ENCODE measurements at regions not wholly inside any gene's neighbourhood (a gene's known extent, or its start where the extent isn't known, plus 50 kb on each side); places are given as distances from the start of the nearest gene placed in this dataset.

DNA sequence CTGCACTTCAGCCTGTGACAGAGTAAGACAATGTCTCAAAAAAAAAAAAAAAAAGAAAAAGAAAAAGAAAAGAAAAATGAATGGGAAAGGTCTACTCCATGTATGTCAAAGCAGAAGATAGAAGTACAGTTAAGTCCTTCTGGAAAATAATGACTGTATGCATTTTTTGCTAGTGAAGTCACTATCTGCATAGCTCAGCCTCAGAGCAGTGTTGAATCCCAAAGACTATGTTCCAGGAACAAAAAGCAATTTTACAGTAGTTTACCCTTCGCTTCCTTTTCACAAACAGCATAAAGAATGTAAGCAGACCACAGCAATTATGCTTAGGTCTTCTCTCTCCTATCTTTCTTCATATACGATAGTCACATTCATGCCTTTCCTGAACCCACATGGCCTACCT, 497.4 kb downstream of the CMPK2 start:
- no peak for DNase-seq (ENCODE audit: low read depth)
- H3K4me3 ChIP-seq (ENCODE audit: low read length) = no peak overlapping the region
- TF ChIP-seq, protein P1, sequence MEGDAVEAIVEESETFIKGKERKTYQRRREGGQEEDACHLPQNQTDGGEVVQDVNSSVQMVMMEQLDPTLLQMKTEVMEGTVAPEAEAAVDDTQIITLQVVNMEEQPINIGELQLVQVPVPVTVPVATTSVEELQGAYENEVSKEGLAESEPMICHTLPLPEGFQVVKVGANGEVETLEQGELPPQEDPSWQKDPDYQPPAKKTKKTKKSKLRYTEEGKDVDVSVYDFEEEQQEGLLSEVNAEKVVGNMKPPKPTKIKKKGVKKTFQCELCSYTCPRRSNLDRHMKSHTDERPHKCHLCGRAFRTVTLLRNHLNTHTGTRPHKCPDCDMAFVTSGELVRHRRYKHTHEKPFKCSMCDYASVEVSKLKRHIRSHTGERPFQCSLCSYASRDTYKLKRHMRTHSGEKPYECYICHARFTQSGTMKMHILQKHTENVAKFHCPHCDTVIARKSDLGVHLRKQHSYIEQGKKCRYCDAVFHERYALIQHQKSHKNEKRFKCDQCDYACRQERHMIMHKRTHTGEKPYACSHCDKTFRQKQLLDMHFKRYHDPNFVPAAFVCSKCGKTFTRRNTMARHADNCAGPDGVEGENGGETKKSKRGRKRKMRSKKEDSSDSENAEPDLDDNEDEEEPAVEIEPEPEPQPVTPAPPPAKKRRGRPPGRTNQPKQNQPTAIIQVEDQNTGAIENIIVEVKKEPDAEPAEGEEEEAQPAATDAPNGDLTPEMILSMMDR (conservative IDR thresholded peaks at IDR 0.05; ENCODE audit: low read depth, low read length) = no peak

DNA sequence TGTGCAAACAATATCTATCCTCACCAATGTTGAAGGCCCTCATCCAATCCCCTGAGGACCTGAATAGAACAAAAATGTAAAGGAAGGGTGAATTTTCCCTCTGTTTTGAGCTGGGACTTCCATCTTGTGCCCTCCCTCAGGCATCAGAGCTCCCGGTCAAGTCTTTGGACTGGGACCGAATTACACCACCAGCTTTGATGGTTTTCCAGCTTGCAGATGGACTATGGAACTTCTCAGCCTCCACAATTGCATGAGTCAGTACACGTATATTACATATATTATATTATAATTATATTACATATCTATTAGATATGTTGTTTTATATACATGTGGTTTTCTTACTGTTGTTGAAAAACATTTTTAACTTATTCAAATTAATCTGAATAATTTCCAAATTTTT, 496.4 kb downstream of the CMPK2 start:
- no peak for DNase-seq (ENCODE audit: low read depth)
- H3K4me3 ChIP-seq (ENCODE audit: low read length) = no peak overlapping the region

DNA sequence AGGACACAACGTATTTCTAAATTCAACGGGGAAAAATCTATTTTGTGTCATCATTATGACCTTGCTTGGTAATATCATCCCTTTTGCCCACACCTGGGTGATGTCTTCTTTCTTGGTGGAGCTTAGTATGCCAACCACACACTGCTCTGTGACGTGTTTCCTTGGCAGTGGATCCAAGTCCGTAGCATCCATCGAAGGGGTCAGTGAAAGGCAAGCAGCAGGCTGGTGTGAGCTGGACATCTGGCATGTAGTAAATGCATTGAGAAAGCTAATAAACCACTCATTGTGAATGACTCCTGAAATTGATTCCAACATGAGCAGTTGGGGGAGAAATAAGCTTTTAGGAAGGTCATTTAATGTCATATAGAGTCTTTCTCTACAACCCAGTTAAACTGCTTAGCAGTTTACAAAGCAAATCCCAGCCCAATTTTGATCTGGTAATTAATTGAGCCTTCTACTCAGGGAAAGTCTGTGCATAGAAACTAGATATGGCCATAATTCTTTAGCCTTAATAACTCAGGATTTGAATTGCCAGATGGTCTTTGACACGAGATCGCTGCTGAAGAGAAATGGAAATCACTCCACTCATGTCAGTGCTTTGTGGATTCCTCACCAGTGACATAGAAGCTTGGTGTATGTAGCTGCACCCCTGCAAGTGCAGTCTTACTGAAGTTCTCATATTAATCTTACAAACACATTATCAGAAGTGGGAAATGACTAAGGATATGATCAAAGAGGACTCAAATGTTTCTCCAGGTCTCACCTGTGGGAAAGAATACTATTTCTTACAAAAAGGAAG, 494.8 kb downstream of the CMPK2 start:
- no peak overlapping the region for H3K4me3 ChIP-seq (ENCODE audit: low read length)
- DNase-seq (ENCODE audit: low read depth) = peak; percentile 16
- TF ChIP-seq, protein P1 (conservative IDR thresholded peaks at IDR 0.05; ENCODE audit: low read depth, low read length) = no peak

More for the DNA sequence above, 496.4 kb downstream of the CMPK2 start:
- TF ChIP-seq, protein P1 (conservative IDR thresholded peaks at IDR 0.05; ENCODE audit: low read depth, low read length) = no peak

DNA sequence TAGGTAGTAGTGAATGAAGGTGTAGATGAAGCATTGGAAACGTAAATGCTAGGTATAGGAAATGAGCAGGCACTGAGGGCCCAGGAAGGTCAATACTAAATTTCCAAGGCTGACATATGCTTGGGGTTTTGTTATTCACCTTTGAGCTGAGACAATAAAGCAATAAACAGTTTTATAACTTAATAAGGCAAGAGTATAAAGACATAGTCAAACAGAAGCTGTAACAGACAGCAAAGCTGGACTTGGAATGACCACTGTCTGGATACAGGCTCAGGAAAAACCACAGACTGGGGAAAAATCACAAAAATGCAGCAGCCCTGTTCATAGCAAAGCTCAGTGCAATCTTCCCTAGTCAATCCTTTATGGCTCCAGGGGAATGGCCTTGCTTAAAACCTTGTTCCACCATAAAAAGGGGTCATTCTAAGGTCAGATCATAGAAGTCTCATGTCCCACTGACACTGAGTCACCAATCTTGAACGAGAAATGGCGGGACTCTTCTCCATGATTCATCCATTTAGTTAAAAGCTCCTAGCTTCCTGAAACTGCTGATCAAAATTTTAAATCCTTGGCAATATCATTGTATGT, 493.3 kb downstream of the CMPK2 start:
- peak; percentile 90 for DNase-seq (ENCODE audit: low read depth)
- TF ChIP-seq, protein P1 (conservative IDR thresholded peaks at IDR 0.05; ENCODE audit: low read depth, low read length) = no peak
- no peak overlapping the region for H3K4me3 ChIP-seq (ENCODE audit: low read length)

DNA sequence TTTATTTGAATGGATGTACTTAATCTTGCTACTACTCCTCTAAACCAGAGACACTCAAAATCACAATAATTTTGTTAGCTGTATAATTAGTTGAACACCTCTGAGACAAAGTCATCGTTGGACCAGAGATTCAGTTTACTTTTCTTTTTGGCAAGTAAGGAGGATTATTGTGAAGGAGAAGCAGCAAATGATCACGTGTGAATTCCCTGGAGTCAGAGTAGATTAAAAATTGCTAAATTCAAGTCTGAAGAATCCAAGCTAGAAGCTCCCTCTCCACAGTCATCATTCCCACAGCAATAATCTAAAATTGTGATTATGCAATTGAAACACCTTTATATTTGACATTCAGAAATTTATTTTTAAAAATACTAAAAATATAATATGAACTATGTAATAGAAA, 484.4 kb downstream of the CMPK2 start:
- H3K4me3 ChIP-seq (ENCODE audit: low read length) = no peak overlapping the region
- DNase-seq (ENCODE audit: low read depth) = no peak
- TF ChIP-seq, protein P1 (conservative IDR thresholded peaks at IDR 0.05; ENCODE audit: low read depth, low read length) = no peak

DNA sequence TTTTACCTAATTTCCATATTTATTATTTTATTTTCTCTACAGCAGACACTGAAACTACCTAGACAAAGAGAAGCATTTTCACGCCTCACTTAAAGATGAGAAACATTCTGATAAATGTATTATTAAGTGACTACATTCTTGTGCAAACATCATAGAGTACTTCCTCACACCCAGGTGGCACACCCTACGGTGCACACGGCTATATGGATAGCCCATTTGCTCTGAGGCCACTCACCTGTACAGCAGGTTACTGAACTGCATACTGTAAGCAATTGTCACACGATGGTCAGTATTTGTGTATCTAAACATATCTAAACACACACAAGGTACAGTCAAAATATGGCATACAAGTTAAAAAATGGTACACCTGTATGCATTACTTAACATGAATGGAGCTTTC, 481.4 kb downstream of the CMPK2 start:
- no peak overlapping the region for H3K4me3 ChIP-seq (ENCODE audit: low read length)
- TF ChIP-seq, protein P1 (conservative IDR thresholded peaks at IDR 0.05; ENCODE audit: low read depth, low read length) = no peak
- no peak for DNase-seq (ENCODE audit: low read depth)

DNA sequence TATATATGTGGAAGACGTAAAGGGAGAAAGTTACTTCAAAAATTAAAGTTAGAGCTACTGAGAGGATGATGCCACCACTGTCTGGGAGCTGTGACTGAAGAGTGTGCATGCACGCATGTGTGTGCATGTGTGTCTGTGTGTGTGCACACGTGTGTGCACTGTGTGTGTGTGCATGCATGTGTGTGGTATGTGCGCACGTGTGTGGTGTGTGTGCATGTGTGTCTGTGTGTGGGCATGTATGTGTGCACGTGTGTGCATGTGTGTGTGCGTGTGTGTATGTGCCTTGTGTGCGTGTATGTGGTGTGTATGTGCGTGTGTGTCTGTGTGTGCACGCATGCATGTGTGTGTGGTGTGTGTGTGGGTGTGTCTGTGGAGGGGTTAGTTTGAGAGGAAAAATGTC, 473.4 kb downstream of the CMPK2 start:
- TF ChIP-seq, protein P1 (conservative IDR thresholded peaks at IDR 0.05; ENCODE audit: low read depth, low read length) = no peak
- no peak for DNase-seq (ENCODE audit: low read depth)
- no peak overlapping the region for H3K4me3 ChIP-seq (ENCODE audit: low read length)

Data from retinal pigment epithelial cell (primary cell).